Fibroblast of mammary gland (primary cell): ENCODE measurements at regions not wholly inside any gene's neighbourhood (a gene's known extent, or its start where the extent isn't known, plus 50 kb on each side); places are given as distances from the start of the nearest gene placed in this dataset.
"Not testable (repeated sequence)": the region's sequence is repeated elsewhere in the genome, so short reads cannot be mapped to it uniquely, and the experiment has no call there.

Experiments used
- DNase-seq: peaks from one replicate; pipeline ENCODE4 v3.0.0-alpha.2; 2010; ENCODE audit warnings: low read depth
- H3K4me3 ChIP-seq: 2 replicates; pipeline ENCODE4 v1.5.1; 2011; ENCODE audit warnings: low read depth, mild to moderate bottlenecking, low read length, moderate library complexity; ENCODE audit not compliant: control insufficient read depth
- TF ChIP-seq, protein P1 (sequence below): conservative IDR thresholded peaks from 2 replicates; pipeline ENCODE4 v1.5.1; 2011; ENCODE audit warnings: low read depth, low read length, inconsistent platforms; ENCODE audit not compliant: control insufficient read depth, insufficient read depth

GRCh38 chr9:22645893-22646292 lies 199.3 kb downstream of the DMRTA1 start:
- TF ChIP-seq, protein P1, sequence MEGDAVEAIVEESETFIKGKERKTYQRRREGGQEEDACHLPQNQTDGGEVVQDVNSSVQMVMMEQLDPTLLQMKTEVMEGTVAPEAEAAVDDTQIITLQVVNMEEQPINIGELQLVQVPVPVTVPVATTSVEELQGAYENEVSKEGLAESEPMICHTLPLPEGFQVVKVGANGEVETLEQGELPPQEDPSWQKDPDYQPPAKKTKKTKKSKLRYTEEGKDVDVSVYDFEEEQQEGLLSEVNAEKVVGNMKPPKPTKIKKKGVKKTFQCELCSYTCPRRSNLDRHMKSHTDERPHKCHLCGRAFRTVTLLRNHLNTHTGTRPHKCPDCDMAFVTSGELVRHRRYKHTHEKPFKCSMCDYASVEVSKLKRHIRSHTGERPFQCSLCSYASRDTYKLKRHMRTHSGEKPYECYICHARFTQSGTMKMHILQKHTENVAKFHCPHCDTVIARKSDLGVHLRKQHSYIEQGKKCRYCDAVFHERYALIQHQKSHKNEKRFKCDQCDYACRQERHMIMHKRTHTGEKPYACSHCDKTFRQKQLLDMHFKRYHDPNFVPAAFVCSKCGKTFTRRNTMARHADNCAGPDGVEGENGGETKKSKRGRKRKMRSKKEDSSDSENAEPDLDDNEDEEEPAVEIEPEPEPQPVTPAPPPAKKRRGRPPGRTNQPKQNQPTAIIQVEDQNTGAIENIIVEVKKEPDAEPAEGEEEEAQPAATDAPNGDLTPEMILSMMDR: no peak
- H3K4me3 ChIP-seq: peak overlapping the region; percentile 35
- peak; percentile 87 for DNase-seq

- H3K4me3 ChIP-seq: no peak overlapping the region
- TF ChIP-seq, protein P1: no peak
- DNase-seq: peak; percentile 64
These were observed 202.8 kb downstream of the DMRTA1 start for GRCh38 chr9:22649384-22649783.

- peak; percentile 14 for DNase-seq
- no peak overlapping the region for H3K4me3 ChIP-seq
- TF ChIP-seq, protein P1: no peak
These were observed 203.5 kb downstream of the DMRTA1 start for GRCh38 chr9:22650145-22650544.

- TF ChIP-seq, protein P1: no peak
- DNase-seq: no peak
- no peak overlapping the region for H3K4me3 ChIP-seq
These were observed 204.3 kb downstream of the DMRTA1 start for GRCh38 chr9:22650946-22651345.

GRCh38 chr9:22654833-22655232 lies 208.2 kb downstream of the DMRTA1 start:
- no peak for DNase-seq
- TF ChIP-seq, protein P1: no peak
- H3K4me3 ChIP-seq: no peak overlapping the region

- TF ChIP-seq, protein P1: no peak
- DNase-seq: peak; percentile 58
- H3K4me3 ChIP-seq: no peak overlapping the region
These were observed 211.1 kb downstream of the DMRTA1 start for GRCh38 chr9:22657713-22658112.

DNA sequence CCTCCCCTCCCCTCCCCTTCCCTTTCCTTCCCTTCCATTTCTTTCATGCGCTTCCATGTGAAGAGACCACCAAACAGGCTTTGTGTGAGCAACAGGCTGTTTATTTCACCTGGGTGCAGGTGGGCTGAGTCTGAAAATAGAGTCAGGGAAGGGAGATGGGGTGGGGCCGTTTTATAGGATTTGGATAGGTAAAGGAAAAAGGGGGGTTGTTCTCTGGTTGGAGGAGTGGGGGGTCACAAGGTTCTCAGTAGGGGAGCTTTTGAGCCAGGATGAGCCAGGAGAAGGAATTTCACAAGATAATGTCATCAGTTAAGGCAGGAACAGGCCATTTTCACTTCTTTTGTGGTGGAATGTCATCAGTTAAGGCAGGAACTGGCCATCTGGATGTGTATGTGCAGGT lies 211.9 kb downstream of the DMRTA1 start:
- not testable (repeated sequence) for DNase-seq, H3K4me3 ChIP-seq

GRCh38 chr9:22682536-22682935 lies 235.9 kb downstream of the DMRTA1 start:
- TF ChIP-seq, protein P1: no peak
- peak; percentile 27 for DNase-seq
- H3K4me3 ChIP-seq: no peak overlapping the region
